NCI-H1092 treated with DMSO at 0.1 percent for 48 hours (cell line): ENCODE measurements at regions not wholly inside any gene's neighbourhood (a gene's known extent, or its start where the extent isn't known, plus 50 kb on each side); places are given as distances from the start of the nearest gene placed in this dataset.

Experiments
- DNase-seq: peaks from one replicate; lab custom pipeline; 2025; lab: John Stamatoyannopoulos, UW

- no peak for DNase-seq
These were observed 553.2 kb upstream of the AMELY start for GRCh38 chrY:7464742-7465141.

- no peak for DNase-seq
These were observed 552.2 kb upstream of the AMELY start for GRCh38 chrY:7463711-7464110.

- no peak for DNase-seq
These were observed 551.6 kb upstream of the AMELY start for GRCh38 chrY:7463196-7463595.

GRCh38 chrY:7462657-7463056 lies 551.1 kb upstream of the AMELY start:
- DNase-seq = no peak

- no peak for DNase-seq
These were observed 550.4 kb upstream of the AMELY start for GRCh38 chrY:7461873-7462525.

- no peak for DNase-seq
These were observed 548.2 kb upstream of the AMELY start for GRCh38 chrY:7459802-7460201.

GRCh38 chrY:7458301-7459078 lies 546.9 kb upstream of the AMELY start:
- DNase-seq = no peak

- no peak for DNase-seq
These were observed 545.9 kb upstream of the AMELY start for GRCh38 chrY:7457286-7458015.

GRCh38 chrY:7455626-7456025 lies 544.1 kb upstream of the AMELY start:
- no peak for DNase-seq

GRCh38 chrY:7453336-7453735 lies 541.8 kb upstream of the AMELY start:
- DNase-seq = no peak

- DNase-seq = no peak
These were observed 540.7 kb upstream of the AMELY start for GRCh38 chrY:7452246-7452645.

GRCh38 chrY:7449860-7450259 lies 538.3 kb upstream of the AMELY start:
- DNase-seq = no peak

- DNase-seq = no peak
These were observed 537.1 kb upstream of the AMELY start for GRCh38 chrY:7448687-7449086.

- DNase-seq = no peak
These were observed 536.4 kb upstream of the AMELY start for GRCh38 chrY:7447881-7448516.

GRCh38 chrY:7444141-7444540 lies 532.6 kb upstream of the AMELY start:
- no peak for DNase-seq

GRCh38 chrY:7440796-7441530 lies 529.4 kb upstream of the AMELY start:
- no peak for DNase-seq

- DNase-seq = no peak
These were observed 525.5 kb upstream of the AMELY start for GRCh38 chrY:7437086-7437485.

GRCh38 chrY:7433817-7434809 lies 522.6 kb upstream of the AMELY start:
- DNase-seq = no peak

- no peak for DNase-seq
These were observed 507.6 kb upstream of the AMELY start for GRCh38 chrY:7419165-7419564.

GRCh38 chrY:7417946-7418345 lies 506.4 kb upstream of the AMELY start:
- no peak for DNase-seq

- DNase-seq = no peak
These were observed 504.9 kb upstream of the AMELY start for GRCh38 chrY:7416406-7416805.
